DOHH2 (cell line): ENCODE measurements at regions not wholly inside any gene's neighbourhood (a gene's known extent, or its start where the extent isn't known, plus 50 kb on each side); places are given as distances from the start of the nearest gene placed in this dataset.

Experiments used
- H3F3A ChIP-seq: fragments of 200-600 bp; sonication (generic), shearing (Covaris generic); 2 replicates; pipeline ENCODE4 v1.6.0; 2016; ENCODE audit warnings: antibody characterized with exemption, mild to moderate bottlenecking; ENCODE audit not compliant: control insufficient read depth, insufficient read depth
- H3K27ac ChIP-seq: fragments of 200-600 bp; sonication (generic); 2 replicates; pipeline ENCODE4 v1.5.1; 2014; ENCODE audit warnings: low read depth, mild to moderate bottlenecking, low read length, moderate library complexity
- H3K27me3 ChIP-seq: fragments of 200-600 bp; sonication (generic); 2 replicates; pipeline ENCODE4 v1.6.1; 2014; ENCODE audit warnings: mild to moderate bottlenecking, low read length, mixed read lengths; ENCODE audit not compliant: control insufficient read depth
- H3K36me3 ChIP-seq: fragments of 200-600 bp; sonication (generic); 2 replicates; pipeline ENCODE4 v1.6.1; 2014; ENCODE audit warnings: mild to moderate bottlenecking, low read length, moderate library complexity, mixed read lengths; ENCODE audit not compliant: control insufficient read depth
- H3K4me1 ChIP-seq: fragments of 200-600 bp; sonication (generic); 2 replicates; pipeline ENCODE4 v1.6.1; 2014; ENCODE audit warnings: mild to moderate bottlenecking, low read length, mixed read lengths; ENCODE audit not compliant: control insufficient read depth
- H3K4me2 ChIP-seq: fragments of 200-600 bp; sonication (generic); 2 replicates; pipeline ENCODE4 v1.6.0; 2014; ENCODE audit warnings: mild to moderate bottlenecking, low read length, moderate library complexity
- H3K4me3 ChIP-seq: fragments of 200-600 bp; sonication (generic); 2 replicates; pipeline ENCODE4 v1.5.1; 2014; ENCODE audit warnings: mild to moderate bottlenecking, low read length, mixed read lengths
- H3K79me2 ChIP-seq: fragments of 200-600 bp; sonication (generic); 2 replicates; pipeline ENCODE4 v1.6.1; 2014; ENCODE audit warnings: mild to moderate bottlenecking, low read length, mixed read lengths; ENCODE audit not compliant: control insufficient read depth
- H3K9me2 ChIP-seq: fragments of 200-600 bp; sonication (generic); replicated peaks from 2 replicates; pipeline ENCODE4 v1.6.1; 2014; ENCODE audit warnings: mild to moderate bottlenecking, low read length, mixed read lengths; ENCODE audit not compliant: control insufficient read depth
- H3K9me3 ChIP-seq: fragments of 200-600 bp; sonication (generic); 2 replicates; pipeline ENCODE4 v1.6.1; 2014; ENCODE audit warnings: antibody characterized with exemption, low read length, mixed read lengths; ENCODE audit not compliant: control insufficient read depth, insufficient read depth
- H4K20me1 ChIP-seq: fragments of 200-600 bp; sonication (generic); 2 replicates; pipeline ENCODE4 v1.6.0; 2014; ENCODE audit warnings: low read depth, mild to moderate bottlenecking, antibody characterized with exemption, low read length, moderate library complexity; ENCODE audit not compliant: control insufficient read depth, insufficient read depth
- CTCF ChIP-seq: fragments of 200-600 bp; sonication (generic); IDR thresholded peaks from one replicate; pipeline ENCODE4 v1.5.1; 2014; ENCODE audit warnings: antibody characterized with exemption, mild to moderate bottlenecking, low read depth, low read length; ENCODE audit not compliant: poor library complexity, severe bottlenecking
- EZH2phosphoT487 ChIP-seq: fragments of 200-600 bp; sonication (generic); IDR thresholded peaks from 2 replicates; pipeline ENCODE4 v1.6.1; 2017; ENCODE audit warnings: borderline replicate concordance, mild to moderate bottlenecking, antibody characterized with exemption, low read length, moderate library complexity, mixed read lengths

GRCh38 chr16:54699656-54700055 lies 231.0 kb upstream of the IRX5 start:
- Histone ChIP-seq H3F3A (no peaks in the 10 kb centered on the region), H3K4me3 (no peak overlapping the region), H3K4me2 (no peak overlapping the region), H3K27me3 (no peaks in the 10 kb centered on the region), H3K9me3 (no peaks in the 10 kb centered on the region), H3K4me1 (no peaks in the 10 kb centered on the region), H3K36me3 (no peaks in the 10 kb centered on the region), H3K27ac (no peak overlapping the region), H3K9me2 (no peaks in the 10 kb centered on the region), H3K79me2 (no peaks in the 10 kb centered on the region), H4K20me1 (no peaks in the 10 kb centered on the region)
- TF ChIP-seq EZH2phosphoT487, result no peak
- no peak for TF ChIP-seq CTCF

GRCh38 chr16:54697677-54698076 lies 233.0 kb upstream of the IRX5 start:
- H3K36me3 ChIP-seq, result no peaks in the 10 kb centered on the region
- no peaks in the 10 kb centered on the region for H3K79me2 ChIP-seq
- H3K9me2 ChIP-seq, result no peaks in the 10 kb centered on the region
- no peaks in the 10 kb centered on the region for H3K27me3 ChIP-seq
- H3K27ac ChIP-seq, result no peak overlapping the region
- H3F3A ChIP-seq, result no peaks in the 10 kb centered on the region
- no peak overlapping the region for H3K4me2 ChIP-seq
- no peak overlapping the region for H3K4me3 ChIP-seq
- no peaks in the 10 kb centered on the region for H3K9me3 ChIP-seq
- no peak for TF ChIP-seq CTCF
- TF ChIP-seq EZH2phosphoT487, result no peak
- H3K4me1 ChIP-seq, result no peaks in the 10 kb centered on the region
- H4K20me1 ChIP-seq, result no peaks in the 10 kb centered on the region

GRCh38 chr16:54696970-54697369 lies 233.7 kb upstream of the IRX5 start:
- H3K4me1 ChIP-seq, result no peaks in the 10 kb centered on the region
- no peaks in the 10 kb centered on the region for H3K79me2 ChIP-seq
- no peaks in the 10 kb centered on the region for H3K27me3 ChIP-seq
- H3K4me2 ChIP-seq, result no peak overlapping the region
- no peaks in the 10 kb centered on the region for H3K9me2 ChIP-seq
- TF ChIP-seq CTCF (no peak), EZH2phosphoT487 (no peak)
- H3F3A ChIP-seq, result no peaks in the 10 kb centered on the region
- no peak overlapping the region for H3K4me3 ChIP-seq
- no peaks in the 10 kb centered on the region for H3K36me3 ChIP-seq
- H3K27ac ChIP-seq, result no peak overlapping the region
- H4K20me1 ChIP-seq, result no peaks in the 10 kb centered on the region
- no peaks in the 10 kb centered on the region for H3K9me3 ChIP-seq

GRCh38 chr16:54696522-54696921 lies 234.1 kb upstream of the IRX5 start:
- TF ChIP-seq EZH2phosphoT487 (no peak), CTCF (no peak)
- H3K79me2 ChIP-seq, result no peaks in the 10 kb centered on the region
- H3K9me3 ChIP-seq, result no peaks in the 10 kb centered on the region
- H3K27ac ChIP-seq, result no peak overlapping the region
- H4K20me1 ChIP-seq, result no peaks in the 10 kb centered on the region
- H3K4me2 ChIP-seq, result no peak overlapping the region
- H3K9me2 ChIP-seq, result no peaks in the 10 kb centered on the region
- H3F3A ChIP-seq, result no peaks in the 10 kb centered on the region
- no peaks in the 10 kb centered on the region for H3K27me3 ChIP-seq
- no peak overlapping the region for H3K4me3 ChIP-seq
- H3K4me1 ChIP-seq, result no peaks in the 10 kb centered on the region
- H3K36me3 ChIP-seq, result no peaks in the 10 kb centered on the region
